Naive thymus-derived CD4-positive, alpha-beta T cell (primary cell): ENCODE measurements at regions not wholly inside any gene's neighbourhood (a gene's known extent, or its start where the extent isn't known, plus 50 kb on each side); places are given as distances from the start of the nearest gene placed in this dataset.

Experiments used
- ATAC-seq: fragments of 150-1000 bp; cut with Tn5 transposase; 2 replicates; pipeline ENCODE4 v1.10.0; 2021; ENCODE audit warnings: mild to moderate bottlenecking, moderate library complexity
- CTCF ChIA-PET: fragments of 350-600 bp; sonication (Branson Sonifier 250); formaldehyde crosslinking; loops from one replicate; lab custom pipeline; 2021; ENCODE audit warnings: antibody characterized with exemption; lab: Charles Lee
- POLR2A ChIA-PET: fragments of 350-600 bp; sonication (Branson Sonifier 250); formaldehyde crosslinking; loops from one replicate; lab custom pipeline; 2021; ENCODE audit warnings: antibody characterized with exemption, inconsistent platforms; lab: Charles Lee
- DNase-seq, 9 donors: peaks; one replicate each; pipeline versions ENCODE4 v3.0.0 to v3.0.0-alpha.2; 2020 to 2022; ENCODE audit warnings: mixed read lengths in 1 of 9
- H3K27ac ChIP-seq: one replicate; pipeline ENCODE4 v1.7.0; 2013; ENCODE audit warnings: mild to moderate bottlenecking, low read depth, low read length, moderate library complexity
- H3K27me3 ChIP-seq, 2 donors: one replicate each; pipeline ENCODE4 v1.7.0; 2013; ENCODE audit warnings: low read length in 2 of 2, mild to moderate bottlenecking in 2 of 2, moderate library complexity in 2 of 2; ENCODE audit not compliant: control insufficient read depth in 2 of 2, insufficient read depth in 2 of 2
- H3K36me3 ChIP-seq, 3 experiments: 1 replicate in 2 of 3; 2 replicates in 1 of 3; pipeline ENCODE4 v1.7.0; 2013; ENCODE audit warnings: low read length in 3 of 3, mild to moderate bottlenecking in 3 of 3, moderate library complexity in 1 of 3; ENCODE audit not compliant: insufficient read depth in 3 of 3, control insufficient read depth in 2 of 3
- H3K4me1 ChIP-seq, 2 donors: one replicate each; pipeline ENCODE4 v1.7.0; 2013; ENCODE audit warnings: low read length in 2 of 2, mild to moderate bottlenecking in 2 of 2, moderate library complexity in 1 of 2; ENCODE audit not compliant: control insufficient read depth in 2 of 2, insufficient read depth in 2 of 2
- H3K4me3 ChIP-seq: 2 replicates; pipeline ENCODE4 v1.7.0; 2013; ENCODE audit warnings: mild to moderate bottlenecking, low read length
- H3K9me3 ChIP-seq, 3 experiments: 1 replicate in 2 of 3; 2 replicates in 1 of 3; pipeline ENCODE4 v1.7.0; 2013; ENCODE audit warnings: low read length in 3 of 3; ENCODE audit not compliant: control insufficient read depth in 2 of 3
- H3K27ac Mint-ChIP-seq, 9 donors: one replicate each; pipeline ENCODE4 v1.8.0; 2020 to 2022; ENCODE audit warnings: mixed read lengths in 9 of 9, mild to moderate bottlenecking in 8 of 9, moderate library complexity in 5 of 9, inconsistent platforms in 2 of 9
- H3K27me3 Mint-ChIP-seq, 5 donors: one replicate each; pipeline ENCODE4 v1.8.0; 2021 to 2022; ENCODE audit warnings: mixed read lengths in 5 of 5, mild to moderate bottlenecking in 1 of 5
- H3K36me3 Mint-ChIP-seq, 5 donors: one replicate each; pipeline ENCODE4 v1.8.0; 2020 to 2022; ENCODE audit warnings: mixed read lengths in 5 of 5, mild to moderate bottlenecking in 3 of 5, inconsistent platforms in 1 of 5
- H3K4me1 Mint-ChIP-seq, 7 donors: one replicate each; pipeline ENCODE4 v1.8.0; 2020 to 2022; ENCODE audit warnings: mixed read lengths in 7 of 7, mild to moderate bottlenecking in 3 of 7, inconsistent platforms in 1 of 7
- H3K4me3 Mint-ChIP-seq, 10 donors: one replicate each; pipeline ENCODE4 v1.8.0; 2020 to 2022; ENCODE audit warnings: mild to moderate bottlenecking in 10 of 10, mixed read lengths in 10 of 10, moderate library complexity in 6 of 10, inconsistent platforms in 2 of 10
- H3K9me3 Mint-ChIP-seq, 11 donors: one replicate each; pipeline ENCODE4 v1.8.0; 2020 to 2022; ENCODE audit warnings: mixed read lengths in 11 of 11, mild to moderate bottlenecking in 4 of 11, inconsistent platforms in 1 of 11, moderate library complexity in 1 of 11
- intact Hi-C, 2 donors: fragments of 100-400 bp; cut with micrococcal nuclease; formaldehyde crosslinking; loops; one replicate each; pipeline ENCODE4 v1.15.1; 2023

GRCh38 chr14:37650356-37651037 is 55.1 kb downstream of the TTC6 start:
- intact Hi-C loops: no loop called here
- no peaks in the 10 kb centered on the region for H3K36me3 Mint-ChIP-seq
- ChIA-PET POLR2A (no interaction called here), CTCF (no interaction called here)
- Histone ChIP-seq H3K4me3 (no peak overlapping the region), H3K36me3 (no peaks in the 10 kb centered on the region), H3K9me3 (no peaks in the 10 kb centered on the region), H3K4me1 (no peaks in the 10 kb centered on the region), H3K27ac (no peak overlapping the region), H3K27me3 (no peaks in the 10 kb centered on the region)
- H3K9me3 Mint-ChIP-seq: peaks cover 0 to 3% (median 0%) of the 10 kb centered on the region in 11 donors
- no peak overlapping the region for H3K4me3 Mint-ChIP-seq
- no peak for ATAC-seq
- no peak for DNase-seq
- H3K4me1 Mint-ChIP-seq: no peaks in the 10 kb centered on the region
- peaks cover 0 to under 1% (median 0%) of the 10 kb centered on the region in 5 donors for H3K27me3 Mint-ChIP-seq
- no peak overlapping the region for H3K27ac Mint-ChIP-seq

- no peaks in the 10 kb centered on the region for H3K9me3 ChIP-seq
- H3K4me3 ChIP-seq: no peak overlapping the region
- Mint-ChIP-seq H3K27ac (no peak overlapping the region), H3K27me3 (no peaks in the 10 kb centered on the region), H3K36me3 (no peaks in the 10 kb centered on the region), H3K4me1 (no peaks in the 10 kb centered on the region), H3K4me3 (no peak overlapping the region), H3K9me3 (peaks cover 0 to 8% (median 0%) of the 10 kb centered on the region in 11 donors)
- H3K27me3 ChIP-seq: no peaks in the 10 kb centered on the region
- ChIA-PET CTCF (no interaction called here), POLR2A (no interaction called here)
- intact Hi-C loops: no loop called here
- no peak overlapping the region for H3K27ac ChIP-seq
- no peaks in the 10 kb centered on the region for H3K4me1 ChIP-seq
- no peak for ATAC-seq
- no peaks in the 10 kb centered on the region for H3K36me3 ChIP-seq
- no peak for DNase-seq
Observed at GRCh38 chr14:37652042-37652441, 56.6 kb downstream of the TTC6 start.

GRCh38 chr14:37655418-37655817 is 60.0 kb downstream of the TTC6 start:
- Mint-ChIP-seq H3K36me3 (no peaks in the 10 kb centered on the region), H3K4me1 (no peaks in the 10 kb centered on the region), H3K27me3 (no peaks in the 10 kb centered on the region), H3K27ac (no peak overlapping the region), H3K4me3 (no peak overlapping the region), H3K9me3 (peaks cover 0 to 21% (median 3%) of the 10 kb centered on the region in 11 donors)
- intact Hi-C loops: no loop called here
- no peak for DNase-seq
- Histone ChIP-seq H3K4me3 (no peak overlapping the region), H3K27me3 (no peaks in the 10 kb centered on the region), H3K36me3 (no peaks in the 10 kb centered on the region), H3K4me1 (no peaks in the 10 kb centered on the region), H3K27ac (no peak overlapping the region), H3K9me3 (no peaks in the 10 kb centered on the region)
- ATAC-seq: no peak
- ChIA-PET POLR2A (no interaction called here), CTCF (no interaction called here)

- no peaks in the 10 kb centered on the region for H3K36me3 ChIP-seq
- H3K4me1 ChIP-seq: no peaks in the 10 kb centered on the region
- ChIA-PET CTCF (no interaction called here), POLR2A (no interaction called here)
- no peak for DNase-seq
- peaks cover 0 to 43% (median 7%) of the 10 kb centered on the region in 11 donors for H3K9me3 Mint-ChIP-seq
- no peak overlapping the region for H3K27ac Mint-ChIP-seq
- no peaks in the 10 kb centered on the region for H3K9me3 ChIP-seq
- H3K4me3 ChIP-seq: no peak overlapping the region
- no peak overlapping the region for H3K27ac ChIP-seq
- H3K4me1 Mint-ChIP-seq: no peaks in the 10 kb centered on the region
- no peaks in the 10 kb centered on the region for H3K27me3 ChIP-seq
- no peak overlapping the region for H3K4me3 Mint-ChIP-seq
- no peaks in the 10 kb centered on the region for H3K36me3 Mint-ChIP-seq
- intact Hi-C loops: no loop called here
- no peak for ATAC-seq
- no peaks in the 10 kb centered on the region for H3K27me3 Mint-ChIP-seq
Observed at GRCh38 chr14:37658156-37658555, 62.7 kb downstream of the TTC6 start.

- DNase-seq (no peak), ATAC-seq (no peak)
- H3K27me3 ChIP-seq: no peaks in the 10 kb centered on the region
- intact Hi-C loops: no loop called here
- peaks cover under 1 to 42% (median 8%) of the 10 kb centered on the region in 11 donors for H3K9me3 Mint-ChIP-seq
- no peaks in the 10 kb centered on the region for H3K36me3 ChIP-seq
- POLR2A ChIA-PET: no interaction called here
- no peaks in the 10 kb centered on the region for H3K9me3 ChIP-seq
- no peaks in the 10 kb centered on the region for H3K4me1 Mint-ChIP-seq
- no peaks in the 10 kb centered on the region for H3K4me1 ChIP-seq
- CTCF ChIA-PET: no interaction called here
- no peak overlapping the region for H3K27ac ChIP-seq
- no peak overlapping the region for H3K27ac Mint-ChIP-seq
- no peak overlapping the region for H3K4me3 Mint-ChIP-seq
- no peaks in the 10 kb centered on the region for H3K36me3 Mint-ChIP-seq
- H3K27me3 Mint-ChIP-seq: peaks cover 0 to 5% (median 0%) of the 10 kb centered on the region in 5 donors
- no peak overlapping the region for H3K4me3 ChIP-seq
Observed at GRCh38 chr14:37663498-37663897, 68.1 kb downstream of the TTC6 start.

GRCh38 chr14:37665479-37665878 is 70.0 kb downstream of the TTC6 start:
- H3K36me3 ChIP-seq: no peaks in the 10 kb centered on the region
- Mint-ChIP-seq H3K9me3 (peaks cover 1 to 32% (median 10%) of the 10 kb centered on the region in 11 donors), H3K4me3 (no peak overlapping the region), H3K27me3 (peaks cover 0 to 5% (median 0%) of the 10 kb centered on the region in 5 donors), H3K36me3 (no peaks in the 10 kb centered on the region), H3K4me1 (no peaks in the 10 kb centered on the region), H3K27ac (no peak overlapping the region)
- DNase-seq: no peak
- H3K4me1 ChIP-seq: no peaks in the 10 kb centered on the region
- H3K4me3 ChIP-seq: no peak overlapping the region
- H3K9me3 ChIP-seq: no peaks in the 10 kb centered on the region
- intact Hi-C loops: no loop called here
- no peaks in the 10 kb centered on the region for H3K27me3 ChIP-seq
- ATAC-seq: no peak
- no peak overlapping the region for H3K27ac ChIP-seq
- CTCF ChIA-PET: no interaction called here
- POLR2A ChIA-PET: no interaction called here

- ChIA-PET CTCF (no interaction called here), POLR2A (no interaction called here)
- Mint-ChIP-seq H3K9me3 (peaks cover 1 to 28% (median 8%) of the 10 kb centered on the region in 11 donors), H3K4me1 (no peaks in the 10 kb centered on the region), H3K27ac (no peak overlapping the region), H3K36me3 (no peaks in the 10 kb centered on the region), H3K4me3 (no peak overlapping the region), H3K27me3 (peaks cover 0 to 5% (median 0%) of the 10 kb centered on the region in 5 donors)
- H3K4me1 ChIP-seq: no peaks in the 10 kb centered on the region
- H3K9me3 ChIP-seq: no peaks in the 10 kb centered on the region
- ATAC-seq: no peak
- no peak for DNase-seq
- H3K27ac ChIP-seq: no peak overlapping the region
- H3K36me3 ChIP-seq: no peaks in the 10 kb centered on the region
- no peaks in the 10 kb centered on the region for H3K27me3 ChIP-seq
- no peak overlapping the region for H3K4me3 ChIP-seq
- intact Hi-C loops: no loop called here
Observed at GRCh38 chr14:37665951-37666350, 70.5 kb downstream of the TTC6 start.
